ENCODE measurements at regions not wholly inside any gene's neighbourhood (a gene's known extent, or its start where the extent isn't known, plus 50 kb on each side); places are given as distances from the start of the nearest gene placed in this dataset.

- Mint-ChIP-seq H3K36me3 (no peaks in the 10 kb centered on the region), H3K4me1 (no peaks in the 10 kb centered on the region), H3K27me3 (ENCODE audit: low read depth in 3 of 3) (peaks cover 0 to 1% (median 0%) of the 10 kb centered on the region in 3 donors), H3K27ac (no peak overlapping the region), H3K4me3 (no peak overlapping the region), H3K9me3 (peaks cover 4 to 11% (median 8%) of the 10 kb centered on the region in 7 donors)
- no peak overlapping the region for H3K4me2 ChIP-seq (replicated peaks; ENCODE audit: extremely low read depth, low read length, poor library complexity, severe bottlenecking)
- no peak for DNase-seq
- H3K27ac ChIP-seq (ENCODE audit: low read depth in 1 of 2, low read length in 2 of 2): no peak overlapping the region
- H3K79me2 ChIP-seq (ENCODE audit: insufficient read depth, low read length): no peaks in the 10 kb centered on the region
- no CpG with 5 or more reads among the region's 3 CpGs for WGBS (ENCODE audit: insufficient coverage)
- H3K9ac ChIP-seq (ENCODE audit: insufficient read depth, low read length, poor library complexity, severe bottlenecking): no peak overlapping the region
- no peak overlapping the region for H2AFZ ChIP-seq (ENCODE audit: insufficient read depth, low read depth, low read length, poor library complexity, severe bottlenecking)
- H3K4me1 ChIP-seq (ENCODE audit: control insufficient read depth in 1 of 2, insufficient read depth in 2 of 2, low read length in 2 of 2): no peaks in the 10 kb centered on the region
- no peaks in the 10 kb centered on the region for H3K36me3 ChIP-seq (replicated peaks in 1 of 2; ENCODE audit: control insufficient read depth in 1 of 2, insufficient read depth in 2 of 2, low read length in 2 of 2)
- H4K20me1 ChIP-seq (ENCODE audit: insufficient read depth, low read length): no peaks in the 10 kb centered on the region
- TF ChIP-seq, protein P1, sequence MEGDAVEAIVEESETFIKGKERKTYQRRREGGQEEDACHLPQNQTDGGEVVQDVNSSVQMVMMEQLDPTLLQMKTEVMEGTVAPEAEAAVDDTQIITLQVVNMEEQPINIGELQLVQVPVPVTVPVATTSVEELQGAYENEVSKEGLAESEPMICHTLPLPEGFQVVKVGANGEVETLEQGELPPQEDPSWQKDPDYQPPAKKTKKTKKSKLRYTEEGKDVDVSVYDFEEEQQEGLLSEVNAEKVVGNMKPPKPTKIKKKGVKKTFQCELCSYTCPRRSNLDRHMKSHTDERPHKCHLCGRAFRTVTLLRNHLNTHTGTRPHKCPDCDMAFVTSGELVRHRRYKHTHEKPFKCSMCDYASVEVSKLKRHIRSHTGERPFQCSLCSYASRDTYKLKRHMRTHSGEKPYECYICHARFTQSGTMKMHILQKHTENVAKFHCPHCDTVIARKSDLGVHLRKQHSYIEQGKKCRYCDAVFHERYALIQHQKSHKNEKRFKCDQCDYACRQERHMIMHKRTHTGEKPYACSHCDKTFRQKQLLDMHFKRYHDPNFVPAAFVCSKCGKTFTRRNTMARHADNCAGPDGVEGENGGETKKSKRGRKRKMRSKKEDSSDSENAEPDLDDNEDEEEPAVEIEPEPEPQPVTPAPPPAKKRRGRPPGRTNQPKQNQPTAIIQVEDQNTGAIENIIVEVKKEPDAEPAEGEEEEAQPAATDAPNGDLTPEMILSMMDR (IDR thresholded peaks at IDR 0.05): no peak
- H3K27me3 ChIP-seq (ENCODE audit: control insufficient read depth in 2 of 2, insufficient read depth in 2 of 2, low read length in 2 of 2): no peaks in the 10 kb centered on the region
- H3K4me3 ChIP-seq (replicated peaks in 1 of 3; ENCODE audit: low read depth in 2 of 3, low read length in 3 of 3): no peak overlapping the region
- intact Hi-C loops (cut with micrococcal nuclease): no loop called here
- peaks cover 0 to 5% of the 10 kb centered on the region in 2 donors for H3K9me3 ChIP-seq (replicated peaks in 1 of 2; ENCODE audit: control insufficient read depth in 1 of 2, insufficient read depth in 1 of 2, low read length in 2 of 2)
Measured at GRCh38 chr13:71979616-71980015, 112.6 kb upstream of the DACH1 start.

DNA sequence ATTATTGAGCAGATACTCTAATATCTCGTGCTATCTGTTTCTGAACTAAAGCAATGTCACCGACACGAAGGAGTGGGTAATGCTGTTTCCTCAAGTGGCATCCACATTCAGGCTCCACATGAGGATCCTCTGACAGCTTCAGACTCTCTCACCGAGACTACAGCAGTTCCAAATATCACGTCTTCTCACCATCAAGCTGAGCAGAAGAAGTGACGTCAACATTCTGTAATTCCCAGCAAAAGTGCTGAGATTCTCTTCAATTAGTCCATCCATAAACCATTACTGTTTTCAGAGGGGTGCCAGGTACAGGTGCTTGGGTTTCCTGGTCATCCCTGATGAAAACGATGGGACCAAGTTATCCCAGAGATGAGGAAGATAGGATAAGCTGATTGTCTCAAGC is 110.0 kb upstream of the DACH1 start:
- no peak overlapping the region for H3K27ac Mint-ChIP-seq
- Histone ChIP-seq H3K4me2 (replicated peaks; ENCODE audit: extremely low read depth, low read length, poor library complexity, severe bottlenecking) (no peak overlapping the region), H3K27ac (ENCODE audit: low read depth in 1 of 2, low read length in 2 of 2) (no peak overlapping the region), H3K36me3 (replicated peaks in 1 of 2; ENCODE audit: control insufficient read depth in 1 of 2, insufficient read depth in 2 of 2, low read length in 2 of 2) (no peaks in the 10 kb centered on the region), H4K20me1 (ENCODE audit: insufficient read depth, low read length) (no peaks in the 10 kb centered on the region), H3K27me3 (ENCODE audit: control insufficient read depth in 2 of 2, insufficient read depth in 2 of 2, low read length in 2 of 2) (no peaks in the 10 kb centered on the region), H3K79me2 (ENCODE audit: insufficient read depth, low read length) (no peaks in the 10 kb centered on the region), H3K4me1 (ENCODE audit: control insufficient read depth in 1 of 2, insufficient read depth in 2 of 2, low read length in 2 of 2) (no peaks in the 10 kb centered on the region), H2AFZ (ENCODE audit: insufficient read depth, low read depth, low read length, poor library complexity, severe bottlenecking) (no peak overlapping the region), H3K4me3 (replicated peaks in 1 of 3; ENCODE audit: low read depth in 2 of 3, low read length in 3 of 3) (no peak overlapping the region), H3K9ac (ENCODE audit: insufficient read depth, low read length, poor library complexity, severe bottlenecking) (no peak overlapping the region), H3K9me3 (replicated peaks in 1 of 2; ENCODE audit: control insufficient read depth in 1 of 2, insufficient read depth in 1 of 2, low read length in 2 of 2) (no peaks in the 10 kb centered on the region)
- TF ChIP-seq, protein P1 (IDR thresholded peaks at IDR 0.05): no peak
- H3K4me3 Mint-ChIP-seq: no peak overlapping the region
- H3K9me3 Mint-ChIP-seq: peaks cover 0 to 5% (median 0%) of the 10 kb centered on the region in 7 donors
- H3K27me3 Mint-ChIP-seq (ENCODE audit: low read depth in 3 of 3): no peaks in the 10 kb centered on the region
- H3K36me3 Mint-ChIP-seq: no peaks in the 10 kb centered on the region
- 89% methylated on average over 5 of the region's 7 CpGs for WGBS (ENCODE audit: insufficient coverage)
- H3K4me1 Mint-ChIP-seq: no peaks in the 10 kb centered on the region
- intact Hi-C loops (cut with micrococcal nuclease): no loop called here
- no peak for DNase-seq

Data from CD14-positive monocyte (primary cell).